WTC11 (cell line): ENCODE measurements at regions not wholly inside any gene's neighbourhood (a gene's known extent, or its start where the extent isn't known, plus 50 kb on each side); places are given as distances from the start of the nearest gene placed in this dataset.

Experiments
- ATAC-seq: fragments of 200-7000 bp; cut with Tn5 transposase; 2 replicates; pipeline ENCODE4 v1.10.0; 2021; ENCODE audit warnings: mild to moderate bottlenecking, moderate library complexity
- CTCF ChIA-PET: fragments of 300-600 bp; sonication (Branson Sonifier 250); formaldehyde crosslinking; loops from one replicate; lab custom pipeline; 2021; ENCODE audit warnings: antibody characterized with exemption; lab: Charles Lee
- POLR2A ChIA-PET: fragments of 350-600 bp; sonication (Branson Sonifier 250); formaldehyde crosslinking; loops from one replicate; lab custom pipeline; 2021; ENCODE audit warnings: antibody characterized with exemption; lab: Charles Lee
- DNase-seq: peaks from one replicate; pipeline ENCODE4 v3.0.0; 2021; ENCODE audit warnings: low spot score
- H3K27ac Mint-ChIP-seq: 2 replicates; pipeline ENCODE4 v1.8.0; 2021; ENCODE audit warnings: mixed read lengths
- H3K27me3 Mint-ChIP-seq: 2 replicates; pipeline ENCODE4 v1.8.0; 2021; ENCODE audit warnings: low read depth, mild to moderate bottlenecking, moderate library complexity, mixed read lengths
- H3K36me3 Mint-ChIP-seq: 2 replicates; pipeline ENCODE4 v1.8.0; 2021; ENCODE audit warnings: mixed read lengths
- H3K4me1 Mint-ChIP-seq: 2 replicates; pipeline ENCODE4 v1.8.0; 2022; ENCODE audit warnings: mixed read lengths
- H3K4me3 Mint-ChIP-seq: 2 replicates; pipeline ENCODE4 v1.8.0; 2021; ENCODE audit warnings: mild to moderate bottlenecking, moderate library complexity, mixed read lengths
- H3K9me3 Mint-ChIP-seq: 2 replicates; pipeline ENCODE4 v1.8.0; 2021; ENCODE audit warnings: mixed read lengths
- ARID4B ChIP-seq: sonication (generic); formaldehyde crosslinking; IDR thresholded peaks from 2 replicates; pipeline ENCODE4 v1.8.0; 2023; ENCODE audit warnings: missing genetic modification reagents, mild to moderate bottlenecking, borderline replicate concordance
- CBFB ChIP-seq: sonication (generic); formaldehyde crosslinking; IDR thresholded peaks from 2 replicates; pipeline ENCODE4 v1.8.1; 2022; ENCODE audit warnings: mild to moderate bottlenecking, low read depth, missing genetic modification reagents
- CREB1 ChIP-seq: sonication (generic); formaldehyde crosslinking; IDR thresholded peaks from 2 replicates; pipeline ENCODE4 v1.8.0; 2023; ENCODE audit warnings: mild to moderate bottlenecking, missing genetic modification reagents
- ELF4 ChIP-seq: sonication (generic); formaldehyde crosslinking; IDR thresholded peaks from 2 replicates; pipeline ENCODE4 v1.8.1; 2022; ENCODE audit warnings: low read depth, mild to moderate bottlenecking, moderate library complexity, missing genetic modification reagents
- ETV6 ChIP-seq: sonication (generic); formaldehyde crosslinking; IDR thresholded peaks from 2 replicates; pipeline ENCODE4 v1.8.1; 2022; ENCODE audit warnings: mild to moderate bottlenecking, missing genetic modification reagents
- FOXK1 ChIP-seq: sonication (generic); formaldehyde crosslinking; IDR thresholded peaks from 2 replicates; pipeline ENCODE4 v1.8.0; 2022; ENCODE audit warnings: mild to moderate bottlenecking, moderate library complexity, missing genetic modification reagents
- GTF2I ChIP-seq: fragments of 250-450 bp; sonication (Bioruptor Pico); conservative IDR thresholded peaks from 2 replicates; pipeline ENCODE4 v1.4.0; 2021; ENCODE audit warnings: mild to moderate bottlenecking
- IRF2 ChIP-seq: sonication (generic); formaldehyde crosslinking; IDR thresholded peaks from 2 replicates; pipeline ENCODE4 v1.8.0; 2022; ENCODE audit warnings: low read depth, missing genetic modification reagents, borderline replicate concordance
- MLX ChIP-seq: sonication (generic); formaldehyde crosslinking; IDR thresholded peaks from 2 replicates; pipeline ENCODE4 v1.8.1; 2023; ENCODE audit warnings: mild to moderate bottlenecking, missing genetic modification reagents, moderate library complexity
- MYBL2 ChIP-seq: sonication (generic); formaldehyde crosslinking; IDR thresholded peaks from 2 replicates; pipeline ENCODE4 v1.8.1; 2023; ENCODE audit warnings: mild to moderate bottlenecking, moderate library complexity, missing genetic modification reagents
- OVOL2 ChIP-seq: fragments of 250-450 bp; sonication (Bioruptor Pico); IDR thresholded peaks from 2 replicates; pipeline ENCODE4 v1.9.0; 2021; ENCODE audit warnings: mild to moderate bottlenecking, borderline replicate concordance
- ZBTB43 ChIP-seq: sonication (generic); formaldehyde crosslinking; IDR thresholded peaks from 2 replicates; pipeline ENCODE4 v1.8.1; 2023; ENCODE audit warnings: mild to moderate bottlenecking, missing genetic modification reagents
- ZNF263 ChIP-seq: sonication (generic); formaldehyde crosslinking; IDR thresholded peaks from 2 replicates; pipeline ENCODE4 v1.8.1; 2022; ENCODE audit warnings: low read depth, mild to moderate bottlenecking, moderate library complexity, missing genetic modification reagents
- ZNF416 ChIP-seq: fragments of 250-450 bp; sonication (Bioruptor Pico); IDR thresholded peaks from 2 replicates; pipeline ENCODE4 v1.9.0; 2021; ENCODE audit warnings: mild to moderate bottlenecking, inconsistent platforms
- ZNF671 ChIP-seq: fragments of 250-450 bp; sonication (Bioruptor Pico); IDR thresholded peaks from 2 replicates; pipeline ENCODE4 v1.8.0; 2021; ENCODE audit warnings: mild to moderate bottlenecking
- ZSCAN18 ChIP-seq: fragments of 250-450 bp; sonication (Bioruptor Pico); IDR thresholded peaks from 2 replicates; pipeline ENCODE4 v2.1.2; 2022; ENCODE audit warnings: mild to moderate bottlenecking, moderate library complexity
- TF ChIP-seq, protein P1 (sequence below): sonication (generic); formaldehyde crosslinking; IDR thresholded peaks from 2 replicates; pipeline ENCODE4 v1.8.1; 2022; ENCODE audit warnings: low read depth, mild to moderate bottlenecking, moderate library complexity, missing genetic modification reagents, borderline replicate concordance
- TF ChIP-seq, protein P2 (sequence below): sonication (generic); formaldehyde crosslinking; IDR thresholded peaks from 2 replicates; pipeline ENCODE4 v1.8.1; 2023; ENCODE audit warnings: mild to moderate bottlenecking, missing genetic modification reagents
- TF ChIP-seq, protein P3 (sequence below): sonication (generic); formaldehyde crosslinking; IDR thresholded peaks from 2 replicates; pipeline ENCODE4 v1.8.0; 2023; ENCODE audit warnings: missing genetic modification reagents

DNA sequence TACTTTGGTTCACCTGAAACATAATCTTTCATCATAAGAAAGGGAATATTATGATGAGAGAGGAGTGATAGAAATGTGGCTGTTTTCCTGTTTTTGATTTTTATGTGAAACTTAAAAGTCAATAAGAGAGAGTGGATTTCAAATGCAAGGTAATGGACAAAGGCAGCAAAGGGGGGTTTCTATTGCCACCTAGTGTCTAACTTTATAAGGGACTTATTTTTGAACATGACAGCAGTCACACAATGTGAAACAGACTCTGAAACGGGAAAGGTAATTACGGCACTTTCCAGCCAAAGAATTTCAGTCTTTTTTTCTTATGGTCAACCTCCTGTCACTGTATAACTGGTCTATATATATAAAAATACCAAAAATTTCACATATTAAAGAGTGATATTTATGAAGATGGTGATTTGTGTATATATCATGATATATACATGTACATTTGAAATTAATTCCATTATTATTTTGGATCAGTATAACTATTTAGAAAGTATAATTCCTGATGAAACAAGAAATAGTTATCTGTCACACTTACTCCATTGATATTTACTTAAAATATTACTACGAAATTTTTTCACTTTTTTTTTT is 127.1 kb downstream of the FBXO8 start (continued):
- TF ChIP-seq ARID4B (no peak), CBFB (CRISPR knock-in tag) (no peak), FOXK1 (CRISPR knock-in tag) (no peak), ELF4 (CRISPR knock-in tag) (no peak), OVOL2 (no peak), MYBL2 (CRISPR knock-in tag) (no peak), ZSCAN18 (no peak)
- TF ChIP-seq, protein P1, sequence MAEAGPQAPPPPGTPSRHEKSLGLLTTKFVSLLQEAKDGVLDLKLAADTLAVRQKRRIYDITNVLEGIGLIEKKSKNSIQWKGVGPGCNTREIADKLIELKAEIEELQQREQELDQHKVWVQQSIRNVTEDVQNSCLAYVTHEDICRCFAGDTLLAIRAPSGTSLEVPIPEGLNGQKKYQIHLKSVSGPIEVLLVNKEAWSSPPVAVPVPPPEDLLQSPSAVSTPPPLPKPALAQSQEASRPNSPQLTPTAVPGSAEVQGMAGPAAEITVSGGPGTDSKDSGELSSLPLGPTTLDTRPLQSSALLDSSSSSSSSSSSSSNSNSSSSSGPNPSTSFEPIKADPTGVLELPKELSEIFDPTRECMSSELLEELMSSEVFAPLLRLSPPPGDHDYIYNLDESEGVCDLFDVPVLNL (CRISPR knock-in tag), result no peak
- TF ChIP-seq, protein P2, sequence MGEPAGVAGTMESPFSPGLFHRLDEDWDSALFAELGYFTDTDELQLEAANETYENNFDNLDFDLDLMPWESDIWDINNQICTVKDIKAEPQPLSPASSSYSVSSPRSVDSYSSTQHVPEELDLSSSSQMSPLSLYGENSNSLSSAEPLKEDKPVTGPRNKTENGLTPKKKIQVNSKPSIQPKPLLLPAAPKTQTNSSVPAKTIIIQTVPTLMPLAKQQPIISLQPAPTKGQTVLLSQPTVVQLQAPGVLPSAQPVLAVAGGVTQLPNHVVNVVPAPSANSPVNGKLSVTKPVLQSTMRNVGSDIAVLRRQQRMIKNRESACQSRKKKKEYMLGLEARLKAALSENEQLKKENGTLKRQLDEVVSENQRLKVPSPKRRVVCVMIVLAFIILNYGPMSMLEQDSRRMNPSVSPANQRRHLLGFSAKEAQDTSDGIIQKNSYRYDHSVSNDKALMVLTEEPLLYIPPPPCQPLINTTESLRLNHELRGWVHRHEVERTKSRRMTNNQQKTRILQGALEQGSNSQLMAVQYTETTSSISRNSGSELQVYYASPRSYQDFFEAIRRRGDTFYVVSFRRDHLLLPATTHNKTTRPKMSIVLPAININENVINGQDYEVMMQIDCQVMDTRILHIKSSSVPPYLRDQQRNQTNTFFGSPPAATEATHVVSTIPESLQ, result no peak

DNA sequence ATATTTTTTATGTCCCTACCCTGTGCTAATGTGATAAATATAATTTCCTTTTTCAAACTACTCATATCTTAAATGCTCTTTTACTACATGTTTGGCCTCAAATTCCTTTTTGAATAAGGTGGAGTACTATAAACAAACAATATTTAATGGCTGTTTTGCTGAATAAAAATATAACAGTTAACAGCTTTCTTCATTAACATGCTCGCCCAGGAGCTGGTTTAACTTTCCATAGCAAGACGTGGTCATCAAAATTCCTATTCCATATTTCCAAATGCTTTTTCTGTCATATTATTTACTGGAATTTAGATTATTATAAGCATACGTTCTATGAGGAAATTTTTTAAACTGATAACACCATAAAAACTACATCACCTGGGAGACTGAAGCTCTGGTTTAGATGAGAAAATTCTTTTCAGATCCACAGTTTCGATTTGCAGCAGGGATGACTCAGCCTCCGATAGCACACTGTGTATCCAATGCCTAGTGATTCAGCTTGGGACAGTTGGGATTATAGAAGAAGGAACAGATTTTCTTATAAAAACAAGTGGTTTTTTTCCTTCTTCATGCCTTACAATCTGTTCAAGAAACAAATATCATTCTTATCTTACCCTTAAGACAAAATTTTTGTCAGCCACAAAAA is 129.1 kb downstream of the FBXO8 start:
- Mint-ChIP-seq H3K27me3 (no peaks in the 10 kb centered on the region), H3K4me3 (no peak overlapping the region), H3K4me1 (peaks cover 3% of the 10 kb centered on the region; the same call in 1 of the 2 replicates), H3K9me3 (no peaks in the 10 kb centered on the region), H3K27ac (no peak overlapping the region), H3K36me3 (no peaks in the 10 kb centered on the region)
- CTCF ChIA-PET, result interaction anchor here (1.1 to 1.3 kb wide), 2 partner anchors 164 to 401 kb away, joined by 3 read pairs; no protein-coding TSS in a partner anchor
- TF ChIP-seq, protein P3, sequence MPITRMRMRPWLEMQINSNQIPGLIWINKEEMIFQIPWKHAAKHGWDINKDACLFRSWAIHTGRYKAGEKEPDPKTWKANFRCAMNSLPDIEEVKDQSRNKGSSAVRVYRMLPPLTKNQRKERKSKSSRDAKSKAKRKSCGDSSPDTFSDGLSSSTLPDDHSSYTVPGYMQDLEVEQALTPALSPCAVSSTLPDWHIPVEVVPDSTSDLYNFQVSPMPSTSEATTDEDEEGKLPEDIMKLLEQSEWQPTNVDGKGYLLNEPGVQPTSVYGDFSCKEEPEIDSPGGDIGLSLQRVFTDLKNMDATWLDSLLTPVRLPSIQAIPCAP (CRISPR knock-in tag), result no peak
- TF ChIP-seq MLX (CRISPR knock-in tag) (no peak), ZBTB43 (CRISPR knock-in tag) (no peak), CREB1 (CRISPR knock-in tag) (no peak), ETV6 (CRISPR knock-in tag) (no peak), ZNF263 (CRISPR knock-in tag) (no peak), IRF2 (CRISPR knock-in tag) (no peak), ZNF416 (CRISPR knock-in tag) (no peak), GTF2I (CRISPR knock-in tag) (no peak), ZNF671 (CRISPR knock-in tag) (no peak)
- DNase-seq (no peak), ATAC-seq (no peak)
- POLR2A ChIA-PET, result no interaction called here
